Fibroblast of lung (primary cell): ENCODE measurements at regions not wholly inside any gene's neighbourhood (a gene's known extent, or its start where the extent isn't known, plus 50 kb on each side); places are given as distances from the start of the nearest gene placed in this dataset.

ENCODE experiments used
- DNase-seq, 2 donors: peaks; one replicate each; pipeline versions ENCODE4 v3.0.0 to v3.0.0-alpha.2; 2010; ENCODE audit warnings: low read depth in 2 of 2
- H2AFZ ChIP-seq: 2 replicates; pipeline ENCODE4 v1.5.1; 2012; ENCODE audit warnings: low read length, control low read depth, inconsistent platforms
- H3K27ac ChIP-seq: 2 replicates; pipeline ENCODE4 v1.5.1; 2011; ENCODE audit warnings: low read length, control low read depth; ENCODE audit not compliant: insufficient read depth
- H3K27me3 ChIP-seq: 2 replicates; pipeline ENCODE4 v1.5.1; 2011; ENCODE audit warnings: mild to moderate bottlenecking, low read length; ENCODE audit not compliant: control insufficient read depth, insufficient read depth
- H3K36me3 ChIP-seq: 2 replicates; pipeline ENCODE4 v1.5.1; 2011; ENCODE audit warnings: low read length; ENCODE audit not compliant: control insufficient read depth, insufficient read depth
- H3K4me1 ChIP-seq: 2 replicates; pipeline ENCODE4 v1.5.1; 2011; ENCODE audit warnings: low read length; ENCODE audit not compliant: control insufficient read depth, insufficient read depth; ENCODE audit errors: extremely low read depth
- H3K4me2 ChIP-seq: 2 replicates; pipeline ENCODE4 v1.5.1; 2011; ENCODE audit warnings: low read length, control low read depth; ENCODE audit not compliant: insufficient read depth; ENCODE audit errors: extremely low read depth
- H3K4me3 ChIP-seq, 4 experiments: fragments of 200-600 bp in 1 of 4; sonication (generic) in 1 of 4; replicated peaks in 1 of 4; 2 replicates each; pipeline ENCODE4 v1.5.1; 2011 to 2016; ENCODE audit warnings: low read length in 4 of 4, low read depth in 3 of 4, mild to moderate bottlenecking in 3 of 4, control low read depth in 2 of 4, inconsistent platforms in 1 of 4, mixed read lengths in 1 of 4; ENCODE audit not compliant: insufficient read depth in 1 of 4; ENCODE audit errors: control extremely low read depth in 1 of 4
- H3K79me2 ChIP-seq: 2 replicates; pipeline ENCODE4 v1.5.1; 2012; ENCODE audit warnings: mild to moderate bottlenecking, low read length, inconsistent platforms; ENCODE audit not compliant: control insufficient read depth, insufficient read depth
- H3K9ac ChIP-seq: 2 replicates; pipeline ENCODE4 v1.5.1; 2011; ENCODE audit warnings: mild to moderate bottlenecking, low read length, control low read depth; ENCODE audit not compliant: insufficient read depth
- H3K9me3 ChIP-seq: 2 replicates; pipeline ENCODE4 v1.5.1; 2012; ENCODE audit warnings: low read depth, low read length; ENCODE audit not compliant: control insufficient read depth, insufficient read depth
- H4K20me1 ChIP-seq: 2 replicates; pipeline ENCODE4 v1.5.1; 2011; ENCODE audit warnings: low read length; ENCODE audit not compliant: control insufficient read depth, insufficient read depth; ENCODE audit errors: extremely low read depth
- EZH2 ChIP-seq: IDR thresholded peaks from 2 replicates; pipeline ENCODE4 v1.5.1; 2012; ENCODE audit warnings: low read length, control low read depth, mild to moderate bottlenecking; ENCODE audit errors: missing control alignments
- TF ChIP-seq, protein P1 (sequence below), 2 donors: IDR thresholded peaks in 1 of 2; conservative IDR thresholded peaks in 1 of 2; 1 replicate in 1 of 2; 2 replicates in 1 of 2; pipeline ENCODE4 v1.5.1; 2011 to 2012; ENCODE audit warnings: low read length in 2 of 2, control low read depth in 1 of 2, inconsistent platforms in 1 of 2, low read depth in 1 of 2, mild to moderate bottlenecking in 1 of 2

DNA sequence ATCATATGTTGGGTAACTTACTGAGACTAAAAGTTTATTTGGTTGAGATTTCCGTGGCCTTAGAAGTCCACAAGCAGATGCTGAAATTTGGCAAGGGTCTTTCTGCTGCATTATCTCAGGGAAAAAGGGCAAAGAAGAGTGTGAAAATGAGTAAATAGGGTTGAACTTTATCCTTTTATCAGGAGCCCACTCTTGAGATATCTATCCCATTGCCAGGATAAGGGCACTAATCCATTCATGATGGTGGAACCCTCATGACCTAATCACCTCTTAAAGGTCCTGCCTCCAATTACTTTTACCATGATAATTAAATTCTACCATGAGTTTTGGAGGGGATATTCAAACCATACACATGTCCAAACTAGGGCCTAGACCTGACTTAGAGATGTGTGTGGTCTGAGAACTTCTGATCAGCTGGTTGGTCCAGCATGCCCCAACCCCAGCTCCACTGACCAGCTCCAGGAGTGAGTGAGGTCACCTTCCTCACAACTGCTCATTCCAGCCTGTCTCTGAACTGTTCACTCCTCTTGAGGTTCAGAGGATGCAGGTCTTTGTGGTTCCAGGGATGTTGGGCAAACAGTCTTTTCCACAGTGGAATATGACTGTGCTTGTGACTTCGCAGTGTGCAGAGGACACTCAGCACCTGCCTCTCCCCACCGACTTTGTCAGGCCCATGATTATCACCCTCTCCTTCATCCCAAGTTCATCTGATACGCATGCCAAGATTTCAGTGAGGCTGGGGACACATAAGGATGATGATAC is 130.1 kb upstream of the TOP3B start:
- Histone ChIP-seq H3K79me2 (no peaks in the 10 kb centered on the region), H3K36me3 (no peaks in the 10 kb centered on the region), H2AFZ (no peak overlapping the region), H3K4me3 (no peak overlapping the region), H3K9me3 (no peaks in the 10 kb centered on the region), H3K27ac (no peak overlapping the region), H3K9ac (no peak overlapping the region), H3K27me3 (no peaks in the 10 kb centered on the region), H4K20me1 (no peaks in the 10 kb centered on the region), H3K4me2 (no peak overlapping the region), H3K4me1 (no peaks in the 10 kb centered on the region)
- TF ChIP-seq, protein P1, sequence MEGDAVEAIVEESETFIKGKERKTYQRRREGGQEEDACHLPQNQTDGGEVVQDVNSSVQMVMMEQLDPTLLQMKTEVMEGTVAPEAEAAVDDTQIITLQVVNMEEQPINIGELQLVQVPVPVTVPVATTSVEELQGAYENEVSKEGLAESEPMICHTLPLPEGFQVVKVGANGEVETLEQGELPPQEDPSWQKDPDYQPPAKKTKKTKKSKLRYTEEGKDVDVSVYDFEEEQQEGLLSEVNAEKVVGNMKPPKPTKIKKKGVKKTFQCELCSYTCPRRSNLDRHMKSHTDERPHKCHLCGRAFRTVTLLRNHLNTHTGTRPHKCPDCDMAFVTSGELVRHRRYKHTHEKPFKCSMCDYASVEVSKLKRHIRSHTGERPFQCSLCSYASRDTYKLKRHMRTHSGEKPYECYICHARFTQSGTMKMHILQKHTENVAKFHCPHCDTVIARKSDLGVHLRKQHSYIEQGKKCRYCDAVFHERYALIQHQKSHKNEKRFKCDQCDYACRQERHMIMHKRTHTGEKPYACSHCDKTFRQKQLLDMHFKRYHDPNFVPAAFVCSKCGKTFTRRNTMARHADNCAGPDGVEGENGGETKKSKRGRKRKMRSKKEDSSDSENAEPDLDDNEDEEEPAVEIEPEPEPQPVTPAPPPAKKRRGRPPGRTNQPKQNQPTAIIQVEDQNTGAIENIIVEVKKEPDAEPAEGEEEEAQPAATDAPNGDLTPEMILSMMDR (conservative IDR thresholded peaks at IDR 0.05 in 1 of 2, IDR thresholded peaks at IDR 0.05 in 1 of 2; ENCODE audit: low read depth in 1 of 2, low read length in 2 of 2): no peak
- TF ChIP-seq EZH2: no peak
- DNase-seq: no peak

- no peaks in the 10 kb centered on the region for H3K4me1 ChIP-seq
- H3K4me2 ChIP-seq: no peak overlapping the region
- no peak for DNase-seq
- no peaks in the 10 kb centered on the region for H3K27me3 ChIP-seq
- no peaks in the 10 kb centered on the region for H3K79me2 ChIP-seq
- no peak overlapping the region for H3K4me3 ChIP-seq
- H3K9me3 ChIP-seq: no peaks in the 10 kb centered on the region
- no peak overlapping the region for H3K27ac ChIP-seq
- H2AFZ ChIP-seq: no peak overlapping the region
- H3K36me3 ChIP-seq: no peaks in the 10 kb centered on the region
- no peak overlapping the region for H3K9ac ChIP-seq
- TF ChIP-seq EZH2: no peak
- TF ChIP-seq, protein P1 (conservative IDR thresholded peaks at IDR 0.05 in 1 of 2, IDR thresholded peaks at IDR 0.05 in 1 of 2; ENCODE audit: low read depth in 1 of 2, low read length in 2 of 2): no peak
- H4K20me1 ChIP-seq: no peaks in the 10 kb centered on the region
Measured at GRCh38 chr22:22111983-22112382, 129.4 kb upstream of the TOP3B start.

DNA sequence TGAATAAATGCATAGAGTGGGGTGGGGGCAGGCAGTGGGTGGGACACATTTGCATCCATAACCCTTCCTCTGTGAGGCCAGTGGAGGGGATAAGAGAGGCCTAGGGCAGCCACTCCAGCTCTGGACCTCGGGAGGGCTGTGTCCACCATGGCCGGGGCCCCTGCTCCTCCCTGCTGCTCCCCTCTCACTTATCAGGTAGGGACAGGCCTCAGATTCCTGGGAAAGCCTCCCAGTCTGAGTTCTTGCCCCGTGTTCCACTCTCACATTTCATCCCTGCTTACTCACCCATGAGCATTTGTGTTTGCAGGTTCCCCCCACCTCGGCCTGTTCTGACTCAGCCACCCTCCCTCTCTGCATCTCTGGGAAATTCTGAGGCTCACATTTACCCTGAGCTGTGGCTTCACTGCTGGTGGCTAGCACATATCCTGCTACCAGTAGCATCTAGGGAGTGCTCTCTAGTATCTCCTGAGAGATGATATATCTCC is 128.7 kb upstream of the TOP3B start:
- no peak for TF ChIP-seq EZH2
- TF ChIP-seq, protein P1 (conservative IDR thresholded peaks at IDR 0.05 in 1 of 2, IDR thresholded peaks at IDR 0.05 in 1 of 2; ENCODE audit: low read depth in 1 of 2, low read length in 2 of 2): no peak
- Histone ChIP-seq H4K20me1 (no peaks in the 10 kb centered on the region), H3K9ac (no peak overlapping the region), H3K27me3 (no peaks in the 10 kb centered on the region), H3K79me2 (no peaks in the 10 kb centered on the region), H3K9me3 (no peaks in the 10 kb centered on the region), H3K4me2 (no peak overlapping the region), H2AFZ (no peak overlapping the region), H3K36me3 (no peaks in the 10 kb centered on the region), H3K4me3 (no peak overlapping the region), H3K4me1 (no peaks in the 10 kb centered on the region), H3K27ac (peak overlapping the region; percentile 16)
- peak; percentile 42 to 90 for DNase-seq
